Suprapubic skin (tissue), 4 donors: ENCODE measurements at regions not wholly inside any gene's neighbourhood (a gene's known extent, or its start where the extent isn't known, plus 50 kb on each side); places are given as distances from the start of the nearest gene placed in this dataset.

ENCODE experiments used
- DNase-seq, 2 donors: peaks; one replicate each; pipeline ENCODE4 v3.0.0-alpha.2; 2019; ENCODE audit warnings: low spot score in 2 of 2
- H3K27ac ChIP-seq: fragments of 200-600 bp; sonication (generic); one replicate; pipeline ENCODE4 v1.5.1; 2019
- H3K27me3 ChIP-seq: fragments of 200-600 bp; sonication (generic); one replicate; pipeline ENCODE4 v1.5.1; 2019
- H3K36me3 ChIP-seq: fragments of 200-600 bp; sonication (generic); one replicate; pipeline ENCODE4 v1.5.1; 2019
- H3K4me1 ChIP-seq: fragments of 200-600 bp; sonication (generic); one replicate; pipeline ENCODE4 v1.5.1; 2019
- H3K4me3 ChIP-seq: fragments of 200-600 bp; sonication (generic); one replicate; pipeline ENCODE4 v1.5.1; 2019; ENCODE audit warnings: mild to moderate bottlenecking
- H3K9me3 ChIP-seq: fragments of 200-600 bp; sonication (generic); one replicate; pipeline ENCODE4 v1.5.1; 2019
- EP300 ChIP-seq: sonication (generic); formaldehyde crosslinking; IDR thresholded peaks from one replicate; pipeline ENCODE4 v1.6.1; 2017; ENCODE audit warnings: antibody characterized with exemption
- POLR2A ChIP-seq, 2 donors: fragments of 450-650 bp; IDR thresholded peaks; one replicate each; pipeline ENCODE4 v1.6.1; 2017; ENCODE audit warnings: antibody characterized with exemption in 2 of 2, mild to moderate bottlenecking in 2 of 2, moderate library complexity in 2 of 2
- POLR2AphosphoS5 ChIP-seq, 3 donors: sonication (generic); formaldehyde crosslinking; IDR thresholded peaks; one replicate each; pipeline ENCODE4 v1.6.1; 2017; ENCODE audit warnings: antibody characterized with exemption in 3 of 3
- WGBS: methylation state at CpG from one replicate; pipeline ENCODE4 v1.1.5; 2018; 5-methylcytosine and 5-hydroxymethylcytosine counted together
- TF ChIP-seq, protein P1 (sequence below), 2 donors: fragments of 200-600 bp in 1 of 2; fragments of 450-650 bp in 1 of 2; sonication (generic) in 1 of 2; IDR thresholded peaks; one replicate each; pipeline ENCODE4 v1.5.1; 2016 to 2019; ENCODE audit warnings: antibody characterized with exemption in 2 of 2, mild to moderate bottlenecking in 1 of 2, moderate library complexity in 1 of 2

DNA sequence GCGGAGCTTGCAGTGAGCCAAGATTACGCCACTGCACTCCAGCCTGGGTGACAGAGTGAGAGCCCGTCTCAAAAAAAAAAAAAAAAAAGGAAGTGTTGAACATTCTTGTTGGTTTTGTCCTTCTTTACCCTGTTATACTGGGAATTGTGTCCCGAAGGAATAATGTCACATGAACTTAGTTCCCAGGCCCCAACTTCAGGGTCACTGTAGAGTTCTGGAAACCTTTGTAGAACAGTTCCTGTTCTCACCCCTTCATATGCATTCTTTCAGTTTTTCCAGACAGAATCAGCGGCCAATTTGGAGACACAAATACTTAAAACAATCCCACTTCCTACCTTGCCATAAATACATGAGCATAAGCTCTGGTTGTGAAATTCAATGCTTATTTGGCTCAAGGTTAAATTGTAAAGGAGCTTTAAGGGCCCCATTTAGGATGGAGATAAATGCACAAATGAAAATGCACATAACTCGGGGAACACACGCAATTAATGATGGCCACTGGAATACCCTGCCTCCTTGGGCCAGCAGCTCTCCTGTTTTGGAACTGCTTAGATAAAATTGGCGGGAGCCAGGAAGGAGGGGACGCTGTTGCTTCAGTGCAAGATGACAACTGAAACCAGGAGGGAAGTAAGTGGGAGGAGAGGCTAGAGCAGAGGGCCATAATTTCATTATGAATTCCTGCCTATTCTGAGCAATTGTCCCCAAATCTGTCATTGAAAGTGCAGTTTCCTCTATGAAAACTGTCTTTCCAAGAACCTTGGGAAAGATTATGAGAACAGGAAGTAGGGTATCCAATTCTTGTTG lies 153.7 kb downstream of the FGF1 start:
- DNase-seq = no peak
- WGBS = 81% methylated on average over 9 of the region's 9 CpGs
- TF ChIP-seq POLR2AphosphoS5 (IDR thresholded peaks at IDR 0.05) (no peak), POLR2A (IDR thresholded peaks at IDR 0.05) (no peak), EP300 (no peak)
- TF ChIP-seq, protein P1, sequence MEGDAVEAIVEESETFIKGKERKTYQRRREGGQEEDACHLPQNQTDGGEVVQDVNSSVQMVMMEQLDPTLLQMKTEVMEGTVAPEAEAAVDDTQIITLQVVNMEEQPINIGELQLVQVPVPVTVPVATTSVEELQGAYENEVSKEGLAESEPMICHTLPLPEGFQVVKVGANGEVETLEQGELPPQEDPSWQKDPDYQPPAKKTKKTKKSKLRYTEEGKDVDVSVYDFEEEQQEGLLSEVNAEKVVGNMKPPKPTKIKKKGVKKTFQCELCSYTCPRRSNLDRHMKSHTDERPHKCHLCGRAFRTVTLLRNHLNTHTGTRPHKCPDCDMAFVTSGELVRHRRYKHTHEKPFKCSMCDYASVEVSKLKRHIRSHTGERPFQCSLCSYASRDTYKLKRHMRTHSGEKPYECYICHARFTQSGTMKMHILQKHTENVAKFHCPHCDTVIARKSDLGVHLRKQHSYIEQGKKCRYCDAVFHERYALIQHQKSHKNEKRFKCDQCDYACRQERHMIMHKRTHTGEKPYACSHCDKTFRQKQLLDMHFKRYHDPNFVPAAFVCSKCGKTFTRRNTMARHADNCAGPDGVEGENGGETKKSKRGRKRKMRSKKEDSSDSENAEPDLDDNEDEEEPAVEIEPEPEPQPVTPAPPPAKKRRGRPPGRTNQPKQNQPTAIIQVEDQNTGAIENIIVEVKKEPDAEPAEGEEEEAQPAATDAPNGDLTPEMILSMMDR (IDR thresholded peaks at IDR 0.05) = no peak

DNA sequence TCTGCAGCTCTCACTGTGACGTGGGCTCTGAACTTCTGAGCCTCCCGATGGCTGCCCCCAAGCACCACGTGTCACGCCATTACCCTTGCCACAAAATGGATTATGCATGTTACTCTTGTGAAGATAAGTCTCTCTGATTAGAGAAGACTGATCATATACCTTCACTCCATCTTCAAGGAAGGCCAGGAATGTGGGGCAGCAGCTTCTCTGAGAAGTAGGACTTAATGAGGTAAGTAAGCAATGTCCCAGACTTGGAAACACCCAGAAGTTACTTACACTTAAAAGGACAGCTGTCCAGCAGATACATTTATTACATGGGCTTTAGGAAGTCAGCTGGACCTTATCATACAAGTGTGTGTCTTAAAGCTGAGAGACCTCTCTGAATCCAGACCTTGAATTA lies 155.0 kb downstream of the FGF1 start:
- DNase-seq = no peak
- Histone ChIP-seq H3K4me1 (no peaks in the 10 kb centered on the region), H3K27ac (no peak overlapping the region), H3K36me3 (no peaks in the 10 kb centered on the region), H3K27me3 (no peaks in the 10 kb centered on the region), H3K9me3 (no peaks in the 10 kb centered on the region), H3K4me3 (no peak overlapping the region)
- no peak for TF ChIP-seq POLR2AphosphoS5 (IDR thresholded peaks at IDR 0.05)
- no peak for TF ChIP-seq POLR2A (IDR thresholded peaks at IDR 0.05)
- no peak for TF ChIP-seq EP300
- TF ChIP-seq, protein P1 (IDR thresholded peaks at IDR 0.05) = no peak
- WGBS = 99% methylated on average over 4 of the region's 4 CpGs

More for the DNA sequence above, 153.7 kb downstream of the FGF1 start:
- Histone ChIP-seq H3K4me3 (no peak overlapping the region), H3K36me3 (no peaks in the 10 kb centered on the region), H3K9me3 (no peaks in the 10 kb centered on the region), H3K27ac (no peak overlapping the region), H3K4me1 (no peaks in the 10 kb centered on the region), H3K27me3 (no peaks in the 10 kb centered on the region)

DNA sequence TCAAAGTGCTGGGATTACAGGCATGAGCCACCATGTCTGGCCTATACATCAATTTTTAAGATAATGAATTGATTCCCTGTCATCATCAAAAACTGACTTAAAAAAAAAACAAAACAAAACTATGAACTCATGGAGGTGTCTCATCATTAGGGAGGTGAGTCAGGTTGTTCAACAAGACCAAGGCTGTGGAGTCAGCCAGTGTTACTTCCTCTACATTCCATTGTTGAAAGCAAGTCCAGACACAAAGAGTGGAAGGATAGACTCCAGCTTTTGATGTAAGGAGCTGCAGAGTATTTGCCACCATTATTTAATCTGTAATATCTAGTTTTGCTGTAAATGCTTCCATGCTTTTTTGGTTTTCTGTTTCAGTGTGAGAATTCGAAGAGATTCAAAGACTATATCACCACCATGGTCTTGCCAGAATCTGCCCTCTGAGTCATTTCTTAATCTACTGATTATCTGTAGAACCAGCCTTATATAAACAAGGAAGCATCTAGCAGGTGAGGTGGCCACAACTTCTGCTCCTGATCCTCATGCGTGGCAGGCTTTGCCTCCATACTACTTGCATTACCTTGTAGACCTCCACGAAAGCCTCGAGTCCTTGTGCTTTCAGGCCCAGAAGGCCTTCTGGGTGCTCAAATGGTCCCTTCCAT lies 156.1 kb downstream of the FGF1 start:
- Histone ChIP-seq H3K4me1 (no peaks in the 10 kb centered on the region), H3K27ac (no peak overlapping the region), H3K4me3 (no peak overlapping the region), H3K36me3 (no peaks in the 10 kb centered on the region), H3K27me3 (no peaks in the 10 kb centered on the region), H3K9me3 (no peaks in the 10 kb centered on the region)
- TF ChIP-seq POLR2AphosphoS5 (IDR thresholded peaks at IDR 0.05) (no peak), EP300 (no peak), POLR2A (IDR thresholded peaks at IDR 0.05) (no peak)
- TF ChIP-seq, protein P1 (IDR thresholded peaks at IDR 0.05) = no peak
- no peak for DNase-seq
- 81% methylated on average over 4 of the region's 4 CpGs for WGBS

DNA sequence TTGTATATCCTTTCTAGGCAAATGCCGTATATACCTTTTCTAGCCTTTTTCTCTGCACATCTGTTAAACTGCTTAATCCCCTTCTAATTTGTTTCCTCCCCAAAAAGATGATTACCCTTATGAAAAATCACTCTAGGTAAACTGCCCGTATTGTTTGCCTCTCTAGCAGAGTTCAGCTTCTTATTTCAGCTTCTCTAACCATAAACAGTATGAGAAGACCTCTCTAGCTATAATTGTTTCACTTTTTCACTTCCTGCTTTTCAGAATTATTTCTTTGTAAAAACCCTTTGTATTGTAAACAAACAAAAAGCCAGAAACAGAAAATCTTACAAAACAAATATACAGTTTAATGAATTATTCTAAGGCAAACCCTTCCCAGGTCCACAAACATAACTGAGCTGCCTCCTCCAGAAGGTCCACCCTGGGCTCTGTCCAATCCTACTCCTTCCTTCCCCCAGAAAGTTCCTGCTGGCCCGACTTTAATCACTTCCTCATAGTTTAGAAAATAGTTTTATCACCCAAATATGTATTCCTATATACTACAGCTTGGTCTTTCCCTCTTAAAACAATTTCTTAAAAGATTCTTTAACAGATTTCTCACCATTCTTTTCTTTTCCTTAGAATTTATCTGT lies 158.1 kb downstream of the FGF1 start:
- no peak overlapping the region for H3K4me3 ChIP-seq
- no peaks in the 10 kb centered on the region for H3K27me3 ChIP-seq
- H3K4me1 ChIP-seq = no peaks in the 10 kb centered on the region
- H3K9me3 ChIP-seq = no peaks in the 10 kb centered on the region
- H3K27ac ChIP-seq = no peak overlapping the region
- TF ChIP-seq, protein P1 (IDR thresholded peaks at IDR 0.05) = no peak
- no peak for TF ChIP-seq POLR2A (IDR thresholded peaks at IDR 0.05)
- no peak for TF ChIP-seq POLR2AphosphoS5 (IDR thresholded peaks at IDR 0.05)
- TF ChIP-seq EP300 = no peak
- WGBS = 68% methylated on average over 3 of the region's 3 CpGs
- no peak for DNase-seq
- H3K36me3 ChIP-seq = no peaks in the 10 kb centered on the region

DNA sequence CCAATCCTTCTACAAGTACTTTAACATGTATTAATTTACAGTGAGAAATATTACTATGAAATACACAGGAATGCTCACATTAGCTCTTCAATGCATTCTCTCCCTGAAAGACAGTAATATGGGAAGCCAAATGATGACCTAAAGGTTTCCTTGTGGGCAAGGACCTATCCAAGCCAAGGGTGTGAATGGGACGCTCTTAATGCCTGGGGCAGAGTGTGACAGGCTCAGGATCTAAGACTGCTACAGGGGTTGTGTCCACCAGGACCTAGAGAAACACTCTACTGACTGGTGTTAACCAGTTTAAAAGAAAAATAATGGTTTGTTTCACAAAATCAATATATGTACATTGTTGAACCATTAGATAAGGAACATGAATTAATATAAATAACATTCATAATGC lies 158.7 kb downstream of the FGF1 start:
- H3K36me3 ChIP-seq = no peaks in the 10 kb centered on the region
- H3K27me3 ChIP-seq = no peaks in the 10 kb centered on the region
- H3K27ac ChIP-seq = no peak overlapping the region
- TF ChIP-seq EP300 = no peak
- TF ChIP-seq, protein P1 (IDR thresholded peaks at IDR 0.05) = no peak
- TF ChIP-seq POLR2AphosphoS5 (IDR thresholded peaks at IDR 0.05) = no peak
- TF ChIP-seq POLR2A (IDR thresholded peaks at IDR 0.05) = no peak
- no peaks in the 10 kb centered on the region for H3K4me1 ChIP-seq
- no peak overlapping the region for H3K4me3 ChIP-seq
- DNase-seq = no peak
- no peaks in the 10 kb centered on the region for H3K9me3 ChIP-seq
- 83% methylated on average over 1 of the region's 1 CpG for WGBS
